ENCODE measurements at regions not wholly inside any gene's neighbourhood (a gene's known extent, or its start where the extent isn't known, plus 50 kb on each side); places are given as distances from the start of the nearest gene placed in this dataset.

DNA sequence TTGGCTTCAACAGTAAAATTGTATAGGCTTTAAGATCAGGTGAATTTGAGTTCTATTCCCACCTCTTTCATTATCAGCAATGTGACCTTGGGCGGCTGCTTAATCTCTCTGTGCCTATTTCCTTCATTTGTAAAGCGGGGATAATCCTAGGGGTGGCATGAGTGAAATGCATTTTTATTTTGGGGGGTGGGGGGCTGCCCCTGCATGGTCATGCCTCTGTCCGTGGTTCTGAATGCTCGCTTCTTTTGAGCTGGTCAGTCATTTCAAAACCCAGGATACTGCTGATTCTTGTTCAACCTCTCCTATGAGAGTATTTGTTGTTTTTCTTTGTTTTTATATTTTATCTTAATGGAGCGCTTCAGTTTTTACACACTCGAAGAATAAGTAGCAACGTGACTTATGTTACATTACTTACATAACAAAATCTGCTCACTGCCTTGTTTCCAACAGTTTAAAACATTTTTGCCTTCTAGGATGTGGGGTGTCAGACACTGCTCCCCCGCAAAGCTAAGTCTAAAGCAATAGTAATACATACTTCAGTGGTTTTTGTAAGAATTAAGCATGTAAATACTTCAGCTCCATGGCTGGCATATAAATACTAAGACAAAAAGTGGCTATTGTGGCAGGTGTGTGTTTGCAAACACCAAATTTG lies 152.6 kb upstream of the PELI1 start:
- no peak overlapping the region for H3K4me3 ChIP-seq (ENCODE audit: severe bottlenecking)
- DNase-seq (ENCODE audit: low spot score) (no peak), ATAC-seq (ENCODE audit: low read depth) (no peak)
- no peaks in the 10 kb centered on the region for H3K4me1 ChIP-seq (ENCODE audit: insufficient read depth, poor library complexity, severe bottlenecking)
- no peaks in the 10 kb centered on the region for H3K36me3 ChIP-seq (ENCODE audit: low read depth)
- H3K9me3 ChIP-seq (ENCODE audit: severe bottlenecking), result no peaks in the 10 kb centered on the region
- H3K27ac ChIP-seq (ENCODE audit: poor library complexity, severe bottlenecking), result no peak overlapping the region
- TF ChIP-seq, protein P1, sequence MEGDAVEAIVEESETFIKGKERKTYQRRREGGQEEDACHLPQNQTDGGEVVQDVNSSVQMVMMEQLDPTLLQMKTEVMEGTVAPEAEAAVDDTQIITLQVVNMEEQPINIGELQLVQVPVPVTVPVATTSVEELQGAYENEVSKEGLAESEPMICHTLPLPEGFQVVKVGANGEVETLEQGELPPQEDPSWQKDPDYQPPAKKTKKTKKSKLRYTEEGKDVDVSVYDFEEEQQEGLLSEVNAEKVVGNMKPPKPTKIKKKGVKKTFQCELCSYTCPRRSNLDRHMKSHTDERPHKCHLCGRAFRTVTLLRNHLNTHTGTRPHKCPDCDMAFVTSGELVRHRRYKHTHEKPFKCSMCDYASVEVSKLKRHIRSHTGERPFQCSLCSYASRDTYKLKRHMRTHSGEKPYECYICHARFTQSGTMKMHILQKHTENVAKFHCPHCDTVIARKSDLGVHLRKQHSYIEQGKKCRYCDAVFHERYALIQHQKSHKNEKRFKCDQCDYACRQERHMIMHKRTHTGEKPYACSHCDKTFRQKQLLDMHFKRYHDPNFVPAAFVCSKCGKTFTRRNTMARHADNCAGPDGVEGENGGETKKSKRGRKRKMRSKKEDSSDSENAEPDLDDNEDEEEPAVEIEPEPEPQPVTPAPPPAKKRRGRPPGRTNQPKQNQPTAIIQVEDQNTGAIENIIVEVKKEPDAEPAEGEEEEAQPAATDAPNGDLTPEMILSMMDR (IDR thresholded peaks at IDR 0.05; ENCODE audit: poor library complexity, severe bottlenecking), result no peak
- H3K27me3 ChIP-seq (ENCODE audit: insufficient read depth, poor library complexity, severe bottlenecking), result no peaks in the 10 kb centered on the region

DNA sequence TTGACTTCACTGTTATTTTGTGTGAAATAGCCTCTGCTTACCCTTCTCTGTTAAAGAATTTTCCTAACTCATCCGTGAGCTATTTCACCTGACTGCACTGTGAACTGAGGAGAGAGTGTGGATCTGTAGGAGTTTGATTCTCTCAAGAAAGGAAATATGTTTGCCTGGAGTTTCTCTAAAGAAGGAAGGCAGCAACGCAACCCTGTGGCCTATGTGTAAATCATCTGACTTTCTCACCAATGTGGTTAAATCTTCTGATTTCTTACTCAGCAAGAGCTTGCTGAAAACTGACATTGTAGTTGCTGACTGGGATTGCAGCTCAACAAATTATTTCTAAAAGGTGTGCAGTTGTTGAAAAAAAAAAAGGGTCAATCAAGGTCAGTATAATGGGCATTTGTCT lies 153.9 kb upstream of the PELI1 start:
- Histone ChIP-seq H3K4me1 (ENCODE audit: insufficient read depth, poor library complexity, severe bottlenecking) (no peaks in the 10 kb centered on the region), H3K27me3 (ENCODE audit: insufficient read depth, poor library complexity, severe bottlenecking) (no peaks in the 10 kb centered on the region), H3K9me3 (ENCODE audit: severe bottlenecking) (no peaks in the 10 kb centered on the region), H3K36me3 (ENCODE audit: low read depth) (no peaks in the 10 kb centered on the region), H3K27ac (ENCODE audit: poor library complexity, severe bottlenecking) (no peak overlapping the region), H3K4me3 (ENCODE audit: severe bottlenecking) (no peak overlapping the region)
- no peak for ATAC-seq (ENCODE audit: low read depth)
- no peak for DNase-seq (ENCODE audit: low spot score)
- TF ChIP-seq, protein P1 (IDR thresholded peaks at IDR 0.05; ENCODE audit: poor library complexity, severe bottlenecking), result no peak

DNA sequence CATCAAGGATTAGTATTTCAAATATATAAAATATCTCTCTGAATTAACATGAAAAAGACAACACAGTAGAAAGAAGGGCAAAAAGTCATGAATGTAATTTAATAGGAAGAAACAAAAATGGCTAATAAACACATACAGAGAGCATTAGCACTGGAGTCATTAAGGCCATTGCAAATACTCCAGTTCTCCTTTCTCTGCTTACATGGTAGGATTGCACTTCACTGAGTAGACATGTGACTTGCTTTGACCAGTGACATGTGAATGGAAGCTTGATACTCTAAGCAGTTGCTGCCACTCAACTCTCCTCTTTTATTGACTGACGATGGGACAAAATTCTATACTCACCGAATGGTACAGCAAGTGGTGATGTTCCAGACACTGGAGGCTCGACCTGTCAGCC lies 153.9 kb upstream of the LGALSL start:
- Histone ChIP-seq H3K36me3 (ENCODE audit: low read depth) (no peaks in the 10 kb centered on the region), H3K27ac (ENCODE audit: poor library complexity, severe bottlenecking) (no peak overlapping the region), H3K4me3 (ENCODE audit: severe bottlenecking) (no peak overlapping the region), H3K4me1 (ENCODE audit: insufficient read depth, poor library complexity, severe bottlenecking) (no peaks in the 10 kb centered on the region), H3K9me3 (ENCODE audit: severe bottlenecking) (no peaks in the 10 kb centered on the region), H3K27me3 (ENCODE audit: insufficient read depth, poor library complexity, severe bottlenecking) (no peaks in the 10 kb centered on the region)
- no peak for ATAC-seq (ENCODE audit: low read depth)
- DNase-seq (ENCODE audit: low spot score), result no peak
- TF ChIP-seq, protein P1 (IDR thresholded peaks at IDR 0.05; ENCODE audit: poor library complexity, severe bottlenecking), result no peak

DNA sequence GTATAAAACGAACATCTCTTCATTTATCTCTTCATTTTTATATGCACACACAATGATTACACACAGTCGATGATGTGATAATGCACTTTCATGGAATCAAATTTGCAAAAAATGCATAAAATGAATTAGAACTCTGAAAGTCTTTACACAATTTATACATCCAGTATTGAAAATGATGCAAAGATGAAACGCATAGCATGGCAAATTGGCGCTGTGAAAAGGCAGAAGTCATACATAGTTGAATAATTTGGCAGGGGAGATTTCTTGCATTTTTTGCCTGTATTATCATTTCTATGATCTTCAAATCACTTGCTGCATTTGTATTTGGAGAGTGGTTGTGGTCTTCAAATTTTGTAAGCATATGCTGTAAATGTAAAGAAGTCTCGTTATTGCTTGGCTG lies 150.7 kb upstream of the LGALSL start:
- H3K4me1 ChIP-seq (ENCODE audit: insufficient read depth, poor library complexity, severe bottlenecking), result no peaks in the 10 kb centered on the region
- H3K36me3 ChIP-seq (ENCODE audit: low read depth), result no peaks in the 10 kb centered on the region
- no peak overlapping the region for H3K27ac ChIP-seq (ENCODE audit: poor library complexity, severe bottlenecking)
- no peak overlapping the region for H3K4me3 ChIP-seq (ENCODE audit: severe bottlenecking)
- H3K27me3 ChIP-seq (ENCODE audit: insufficient read depth, poor library complexity, severe bottlenecking), result no peaks in the 10 kb centered on the region
- H3K9me3 ChIP-seq (ENCODE audit: severe bottlenecking), result no peaks in the 10 kb centered on the region
- DNase-seq (ENCODE audit: low spot score), result no peak
- no peak for ATAC-seq (ENCODE audit: low read depth)
- TF ChIP-seq, protein P1 (IDR thresholded peaks at IDR 0.05; ENCODE audit: poor library complexity, severe bottlenecking), result no peak

DNA sequence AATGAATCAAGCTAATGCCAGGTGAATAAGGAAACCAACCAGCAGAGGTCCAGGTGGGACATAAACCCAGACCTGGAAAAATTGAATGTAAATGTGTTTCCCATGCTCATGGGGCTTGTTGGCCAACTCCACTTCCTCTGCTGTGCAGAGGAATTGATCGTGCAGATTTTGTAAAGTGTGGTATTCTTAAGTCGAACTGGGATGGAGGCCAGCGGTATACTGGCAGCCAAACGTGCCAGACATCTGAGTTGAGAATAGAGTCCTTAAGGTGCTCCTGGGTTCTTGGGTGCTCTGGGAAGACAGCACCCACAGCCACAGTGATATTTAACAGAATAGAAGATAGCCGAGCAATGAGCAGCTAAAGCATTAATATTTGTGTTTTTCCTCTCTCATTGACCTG lies 146.5 kb upstream of the LGALSL start:
- TF ChIP-seq, protein P1 (IDR thresholded peaks at IDR 0.05; ENCODE audit: poor library complexity, severe bottlenecking), result no peak
- Histone ChIP-seq H3K9me3 (ENCODE audit: severe bottlenecking) (no peaks in the 10 kb centered on the region), H3K4me1 (ENCODE audit: insufficient read depth, poor library complexity, severe bottlenecking) (peaks cover 3% of the 10 kb centered on the region), H3K27ac (ENCODE audit: poor library complexity, severe bottlenecking) (no peak overlapping the region), H3K4me3 (ENCODE audit: severe bottlenecking) (no peak overlapping the region), H3K27me3 (ENCODE audit: insufficient read depth, poor library complexity, severe bottlenecking) (no peaks in the 10 kb centered on the region), H3K36me3 (ENCODE audit: low read depth) (no peaks in the 10 kb centered on the region)
- no peak for DNase-seq (ENCODE audit: low spot score)
- ATAC-seq (ENCODE audit: low read depth), result no peak
